ENCODE measurements at regions not wholly inside any gene's neighbourhood (a gene's known extent, or its start where the extent isn't known, plus 50 kb on each side); places are given as distances from the start of the nearest gene placed in this dataset.
"Not testable (repeated sequence)": the region's sequence is repeated elsewhere in the genome, so short reads cannot be mapped to it uniquely, and the experiment has no call there.

DNA sequence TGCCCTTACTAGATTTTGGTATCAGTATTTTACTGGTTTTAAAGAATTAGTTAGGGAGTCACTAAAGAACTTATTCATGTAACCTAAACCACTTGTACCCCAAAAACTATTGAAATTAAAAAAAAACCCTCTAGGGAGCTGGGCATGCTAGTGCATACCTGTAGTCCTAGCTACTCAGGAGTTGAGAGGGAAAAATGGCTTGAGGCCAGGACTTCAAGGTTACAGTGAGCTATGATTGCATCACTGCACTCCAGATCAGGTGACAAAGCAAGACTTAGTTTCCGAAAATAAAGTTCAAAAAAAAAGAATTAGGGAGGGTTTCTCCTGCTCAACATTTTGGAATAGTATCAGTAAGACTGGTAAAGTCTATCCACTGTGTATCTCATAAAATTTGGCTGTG is 364.4 kb upstream of the LUZP2 start:
- intact Hi-C loops (cut with micrococcal nuclease), result no loop called here

DNA sequence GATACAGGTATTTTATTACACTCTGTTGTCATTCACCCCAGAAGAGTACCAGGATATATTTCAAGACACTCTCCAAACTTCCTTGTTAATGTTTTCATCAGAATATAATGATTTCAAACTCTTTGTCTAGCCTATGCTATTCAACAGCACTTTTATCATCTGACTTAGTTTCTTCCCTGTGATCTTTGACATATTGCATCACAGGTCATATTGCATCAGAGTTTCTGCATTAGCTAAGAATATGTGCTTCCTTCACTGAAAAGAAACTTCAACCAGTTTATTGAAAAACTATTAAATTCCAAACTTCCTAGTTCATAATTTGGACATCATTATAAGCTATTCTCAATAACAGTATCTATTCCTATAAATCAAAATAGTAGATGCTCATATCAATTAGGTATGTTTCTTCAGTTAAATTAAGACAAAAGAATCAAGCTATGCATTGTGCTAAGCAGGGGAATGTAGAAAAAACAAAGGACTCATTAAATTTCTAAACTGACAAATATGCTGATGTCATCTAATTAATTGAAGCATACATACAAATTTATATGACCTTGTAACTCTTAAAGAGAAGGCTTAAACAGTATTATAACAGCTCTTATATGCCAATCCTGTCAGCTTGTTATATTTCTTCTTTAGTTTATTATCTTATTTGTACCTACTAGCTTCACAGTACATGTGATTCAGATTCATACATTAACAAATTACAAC is 361.8 kb upstream of the LUZP2 start:
- intact Hi-C loops (cut with micrococcal nuclease), result no loop called here

DNA sequence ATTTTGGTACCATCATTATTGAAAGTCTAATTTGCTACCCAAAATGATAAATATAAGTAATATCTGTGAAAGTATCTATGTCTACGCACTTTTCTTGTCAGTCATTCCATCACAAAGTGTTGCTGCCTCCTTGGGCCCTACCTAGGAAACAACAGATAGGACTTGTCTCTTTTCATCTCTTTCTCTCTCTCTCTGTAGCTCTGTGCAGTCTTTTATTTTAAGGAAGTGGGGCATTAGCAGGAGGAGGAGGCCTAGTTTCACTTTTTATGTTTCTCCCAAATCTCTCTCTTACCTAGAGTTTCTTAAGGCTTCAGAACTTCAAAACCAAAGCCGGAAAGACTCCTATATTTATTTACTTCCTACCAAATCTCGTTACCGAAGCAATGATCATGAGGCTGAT is 354.8 kb upstream of the LUZP2 start:
- intact Hi-C loops (cut with micrococcal nuclease), result no loop called here

DNA sequence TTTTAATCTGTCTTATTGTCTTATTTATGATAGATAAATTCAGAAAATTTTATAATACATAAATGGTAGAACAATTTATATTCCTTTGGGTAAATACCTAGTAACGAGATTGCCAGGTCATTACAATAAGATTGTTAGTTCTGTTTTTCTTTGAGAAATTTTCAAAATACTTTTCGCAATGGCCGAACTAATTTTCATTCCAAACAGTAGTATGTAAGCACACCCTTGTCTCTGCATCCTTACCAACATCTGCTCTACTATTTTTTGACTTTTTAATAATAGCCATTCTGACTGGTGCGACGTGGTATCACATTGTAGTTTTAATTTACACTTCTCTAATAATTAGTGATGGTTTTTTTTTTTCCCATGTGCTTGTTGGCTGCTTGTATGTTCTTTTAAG is 351.4 kb upstream of the LUZP2 start:
- intact Hi-C loops (cut with micrococcal nuclease), result no loop called here

DNA sequence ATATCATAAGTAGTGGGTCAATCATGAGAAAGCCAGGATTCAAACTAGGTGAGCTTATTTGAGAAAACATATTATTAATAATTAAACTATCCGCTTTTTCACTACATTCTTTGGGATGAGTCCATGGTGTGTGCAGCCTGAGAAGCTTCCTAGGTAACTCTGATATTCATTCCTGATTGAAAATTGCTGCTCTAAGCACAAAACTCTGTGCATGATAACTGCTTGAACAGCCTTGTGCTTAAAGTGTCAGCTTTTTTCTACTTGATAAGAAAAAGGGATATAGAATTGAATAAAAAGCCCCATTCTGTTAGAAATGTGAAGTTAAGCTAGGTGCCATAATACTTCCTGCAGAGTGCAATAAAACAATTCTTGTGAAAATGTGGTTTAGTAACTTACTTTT is 343.5 kb upstream of the LUZP2 start:
- intact Hi-C loops (cut with micrococcal nuclease), result no loop called here

DNA sequence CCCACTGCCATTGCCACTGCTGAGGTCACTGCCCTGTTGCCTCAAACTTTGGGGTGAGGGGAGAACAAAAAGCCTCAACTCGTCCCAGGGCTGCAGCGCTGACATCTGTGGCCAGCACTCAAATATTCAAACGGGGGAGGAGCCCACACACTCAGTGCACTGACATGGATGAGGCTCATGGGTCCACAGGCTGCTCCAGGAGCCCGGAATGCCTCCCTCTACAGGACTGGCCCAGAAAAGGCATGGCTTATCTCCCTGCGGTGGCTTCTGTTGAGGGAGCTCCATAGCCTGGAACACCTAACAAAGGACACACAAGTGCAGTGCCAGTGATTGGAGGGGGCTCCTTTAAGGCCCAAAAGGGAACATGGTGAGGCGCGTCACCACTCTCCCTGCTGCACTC is 341.1 kb upstream of the LUZP2 start:
- intact Hi-C loops (cut with micrococcal nuclease), result no loop called here

DNA sequence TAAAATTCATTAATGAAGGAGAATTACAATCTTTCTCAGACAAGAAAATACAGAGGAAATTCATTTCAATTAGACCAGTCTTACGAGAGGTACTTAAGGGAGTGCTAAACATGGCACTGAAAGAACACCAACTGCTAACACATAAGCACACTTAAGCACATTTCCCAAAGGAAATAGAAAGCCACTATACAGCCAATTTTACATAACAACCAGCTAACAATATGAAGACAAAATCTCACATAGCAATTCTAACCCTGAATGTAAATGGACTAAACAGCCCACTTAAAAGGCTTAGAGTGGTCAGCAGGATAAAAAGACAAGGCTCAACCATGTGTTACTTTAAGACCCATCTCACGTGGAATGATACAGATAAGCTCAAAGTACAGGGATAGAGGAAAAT is 339.5 kb upstream of the LUZP2 start:
- intact Hi-C loops (cut with micrococcal nuclease), result no loop called here

DNA sequence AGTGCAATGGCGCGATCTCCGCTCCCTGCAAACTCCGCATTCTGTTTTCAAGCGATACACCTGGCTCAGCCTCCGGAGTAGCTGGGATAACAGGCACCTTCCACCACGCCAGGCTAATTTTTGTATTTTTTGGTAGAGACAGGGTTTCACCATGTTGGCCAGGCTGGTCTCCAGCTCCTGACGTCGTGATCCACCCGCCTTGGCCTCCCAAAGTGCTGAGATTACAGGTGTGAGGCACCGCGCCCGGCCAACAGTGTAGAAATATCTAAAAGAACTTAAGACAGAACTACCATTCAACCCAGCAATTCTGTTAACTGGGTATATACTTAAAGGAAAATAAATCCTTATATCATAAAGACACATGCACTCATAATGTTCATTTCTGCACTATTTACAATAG is 335.3 kb upstream of the LUZP2 start:
- intact Hi-C loops (cut with micrococcal nuclease), result no loop called here

DNA sequence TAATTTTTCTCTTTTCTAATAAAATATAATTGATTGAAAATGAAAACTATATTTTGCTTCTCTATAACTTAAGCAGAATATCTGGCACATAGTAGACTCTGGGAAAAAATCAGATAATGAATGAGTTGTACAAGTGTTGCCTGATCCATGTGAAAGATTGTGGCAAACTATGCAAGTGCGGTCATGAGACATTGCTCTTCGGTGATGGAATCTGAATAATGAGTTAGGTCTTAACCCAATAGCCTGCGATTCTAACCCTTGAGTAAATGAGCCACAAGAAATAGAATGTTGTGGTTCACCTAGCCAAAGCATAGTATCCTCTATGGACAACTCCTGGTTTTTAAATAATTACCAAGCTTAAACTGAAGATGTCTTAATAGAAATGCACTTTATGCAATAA is 333.7 kb upstream of the LUZP2 start:
- intact Hi-C loops (cut with micrococcal nuclease), result no loop called here

DNA sequence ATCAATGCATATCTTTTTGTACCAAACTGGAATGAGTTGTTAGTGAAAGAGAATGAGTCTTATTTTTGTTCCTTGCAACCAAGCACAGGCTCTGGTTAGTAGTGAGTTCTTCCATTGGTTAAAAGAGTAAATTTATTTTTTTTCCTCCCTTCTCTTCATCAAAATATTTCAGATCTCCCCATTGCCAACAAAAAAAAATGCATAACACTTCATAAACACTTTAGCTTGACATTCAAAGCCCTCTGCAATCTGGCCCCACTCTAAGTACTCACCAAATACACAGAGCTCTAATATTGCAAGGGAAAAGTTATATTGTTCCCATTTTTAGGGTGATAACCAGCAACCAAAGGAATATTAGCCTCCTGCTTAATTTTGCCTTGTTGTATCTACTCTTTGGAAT is 333.0 kb upstream of the LUZP2 start:
- intact Hi-C loops (cut with micrococcal nuclease), result no loop called here

DNA sequence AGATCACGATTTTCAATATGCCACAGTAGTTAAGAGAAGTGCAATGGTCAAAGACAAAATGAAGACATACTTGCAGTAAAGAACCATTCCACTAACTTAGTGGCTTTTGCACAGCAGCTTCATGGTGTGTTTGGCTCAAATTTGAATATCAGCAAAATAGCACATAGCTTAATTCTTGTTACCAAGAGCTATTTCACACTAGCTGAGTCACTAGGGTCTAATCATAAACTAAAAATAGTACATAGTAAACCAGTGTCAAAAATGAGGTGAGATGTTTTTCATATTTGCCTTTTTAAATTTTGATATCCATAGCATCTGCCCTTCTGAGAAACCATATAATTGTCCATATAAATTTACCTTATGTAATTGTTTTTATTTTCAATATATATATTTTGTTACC is 325.0 kb upstream of the LUZP2 start:
- intact Hi-C loops (cut with micrococcal nuclease), result no loop called here

DNA sequence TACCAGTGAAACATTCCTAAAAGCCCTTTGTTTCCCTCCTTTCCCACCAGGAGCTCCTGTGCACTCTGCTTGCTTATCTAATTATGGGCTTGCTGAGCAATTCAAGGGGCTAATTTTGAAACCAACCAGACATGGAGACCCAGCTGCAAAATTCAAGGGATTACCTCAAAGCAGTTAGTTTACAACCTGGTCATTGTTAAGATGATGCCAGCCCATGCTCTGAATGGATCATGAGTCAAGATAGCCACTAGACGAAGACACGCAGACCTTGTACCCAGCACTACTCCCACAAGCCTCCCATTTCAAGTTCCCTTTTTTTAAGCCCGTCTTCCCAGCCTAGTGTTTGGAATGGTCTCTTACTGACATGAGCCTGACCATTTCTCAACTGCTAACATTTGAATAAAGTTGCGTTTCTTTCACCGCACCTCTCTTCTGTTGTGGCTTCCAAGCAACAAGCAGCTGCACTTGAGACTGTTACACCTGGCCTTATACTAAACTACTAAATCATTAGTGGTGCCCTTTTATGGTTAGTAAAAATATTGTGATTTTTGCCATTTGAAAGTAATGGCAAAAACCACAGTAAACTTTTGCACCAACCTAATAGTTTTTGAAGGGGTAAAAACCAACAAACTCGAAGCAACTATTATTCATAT is 315.3 kb upstream of the LUZP2 start:
- intact Hi-C loops (cut with micrococcal nuclease), result no loop called here

DNA sequence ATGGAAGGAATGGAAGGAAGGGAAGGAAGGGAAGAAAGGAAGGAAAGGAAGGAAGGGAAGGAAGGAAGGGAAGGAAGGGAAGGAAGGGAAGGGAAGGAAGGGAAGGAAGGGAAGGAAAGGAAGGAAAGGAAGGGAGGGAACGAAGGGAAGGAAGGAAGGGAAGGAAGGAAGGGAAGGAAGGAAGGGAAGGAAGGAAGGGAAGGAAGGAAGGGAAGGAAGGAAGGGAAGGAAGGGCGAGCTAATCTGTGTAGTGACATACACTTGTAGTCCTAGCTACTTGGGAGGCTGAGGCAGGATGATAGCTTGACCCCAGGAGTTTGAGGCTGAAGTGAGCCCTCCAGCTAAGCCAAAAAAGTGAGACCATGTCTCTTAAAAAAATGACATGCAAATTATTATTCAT is 311.3 kb upstream of the LUZP2 start:
- intact Hi-C loops (cut with micrococcal nuclease), result not testable (repeated sequence)

DNA sequence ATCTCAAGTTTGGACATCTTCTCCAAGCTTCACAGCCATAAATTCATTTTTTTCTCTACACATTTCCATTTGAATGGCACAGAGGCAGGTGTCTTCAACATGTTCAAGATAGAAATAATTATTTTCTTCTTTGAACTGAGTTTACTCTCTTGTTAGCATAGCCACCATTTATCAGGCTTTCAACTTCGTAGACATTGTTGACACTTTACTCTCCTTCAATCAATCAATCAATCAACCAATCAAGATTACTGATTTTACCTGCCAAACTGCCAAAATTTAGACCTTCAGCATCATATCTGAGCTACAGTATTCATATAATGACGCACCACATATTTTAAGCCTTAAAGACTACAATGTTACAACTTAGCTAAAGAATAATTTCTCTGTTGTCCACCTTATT is 300.1 kb upstream of the LUZP2 start:
- intact Hi-C loops (cut with micrococcal nuclease), result no loop called here

DNA sequence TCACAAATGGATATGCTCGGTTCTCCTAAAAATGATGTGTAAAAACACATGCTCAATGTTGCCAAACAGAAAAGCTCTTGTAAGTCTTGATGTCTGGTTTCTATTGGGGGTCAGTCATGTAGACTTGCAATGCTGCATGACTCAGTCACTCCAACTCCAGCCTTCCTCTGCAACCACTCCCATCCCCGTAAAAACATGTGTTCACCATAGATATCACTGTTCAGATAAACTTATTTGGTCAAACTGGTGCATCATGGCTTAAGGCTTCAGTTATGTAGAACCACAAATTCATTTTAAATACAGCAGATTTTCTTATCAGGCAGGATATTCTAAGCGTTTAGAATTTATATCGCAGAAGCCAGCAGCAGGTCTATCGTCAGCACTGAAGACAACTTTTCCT is 298.4 kb upstream of the LUZP2 start:
- intact Hi-C loops (cut with micrococcal nuclease), result no loop called here

DNA sequence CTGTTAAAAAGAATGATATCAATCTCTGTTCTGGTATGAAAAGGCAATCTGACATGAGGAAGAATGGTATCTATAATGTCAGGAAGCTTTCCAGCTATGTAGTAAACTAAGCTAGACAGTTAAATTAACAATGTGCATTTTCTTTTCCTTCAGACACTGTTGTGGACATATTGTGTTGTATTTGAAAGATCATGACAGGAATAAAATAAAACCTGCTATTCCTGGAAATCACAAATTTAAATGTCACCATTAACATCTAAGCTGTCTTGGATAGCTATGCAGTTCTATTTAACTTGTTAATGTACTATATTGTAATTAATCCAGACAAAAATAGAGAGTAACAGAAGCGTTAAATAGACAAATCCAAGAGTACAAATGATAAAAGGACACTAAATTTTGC is 297.4 kb upstream of the LUZP2 start:
- intact Hi-C loops (cut with micrococcal nuclease), result no loop called here

DNA sequence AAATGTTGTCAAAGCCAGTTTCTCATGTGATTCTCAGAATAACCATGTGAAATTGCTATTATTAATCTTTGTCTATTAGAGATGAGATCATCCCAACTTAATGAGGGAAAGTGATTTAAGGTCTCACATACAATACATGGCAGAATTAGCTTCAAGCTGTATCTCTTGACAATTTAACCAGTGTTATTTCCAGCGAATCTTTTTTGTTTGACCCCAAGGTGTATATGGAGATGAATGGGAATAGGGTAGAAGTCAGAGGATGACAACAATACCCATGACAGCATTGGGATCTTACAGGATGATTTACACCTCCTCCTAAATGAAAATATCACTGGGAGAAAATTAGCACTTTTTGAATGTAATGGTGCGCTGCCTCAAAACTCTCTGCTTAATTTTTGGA is 290.8 kb upstream of the LUZP2 start:
- intact Hi-C loops (cut with micrococcal nuclease), result no loop called here

DNA sequence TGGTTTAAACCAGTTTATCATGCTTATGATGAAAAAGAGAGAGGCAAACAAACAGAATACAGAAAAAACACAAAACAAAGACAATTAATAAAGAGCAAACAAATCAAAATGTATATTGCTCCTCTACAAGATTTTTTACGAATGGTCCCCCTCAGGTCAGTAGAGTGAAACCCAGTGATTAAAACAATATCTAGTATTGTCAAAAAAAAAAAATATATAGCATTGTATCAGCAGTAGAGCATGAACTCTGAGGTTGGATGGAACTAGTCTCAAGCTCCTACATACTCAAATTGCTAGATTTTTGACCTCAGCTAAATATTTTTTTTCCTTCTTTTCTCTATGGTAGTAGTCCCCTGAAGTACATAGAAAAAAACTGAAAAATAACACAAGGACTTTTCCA is 290.3 kb upstream of the LUZP2 start:
- intact Hi-C loops (cut with micrococcal nuclease), result no loop called here

DNA sequence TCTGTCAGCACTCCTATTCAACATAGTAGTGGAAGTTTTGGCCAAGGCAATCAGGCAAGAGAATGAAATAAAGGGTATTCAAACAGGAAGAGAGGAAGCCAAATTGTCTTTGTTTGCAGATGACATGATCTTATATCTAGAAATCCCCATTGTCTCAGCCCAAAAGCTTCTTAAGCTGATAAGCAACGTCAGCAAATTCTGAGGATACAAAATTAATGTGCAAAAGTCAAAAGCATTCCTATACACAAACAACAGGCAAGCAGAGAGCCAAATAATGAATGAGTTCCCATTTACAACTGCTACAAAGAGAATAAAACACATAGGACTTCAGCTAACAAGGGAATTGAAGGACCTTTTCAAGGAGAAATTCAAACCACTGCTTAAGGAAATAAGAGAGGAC is 280.4 kb upstream of the LUZP2 start:
- intact Hi-C loops (cut with micrococcal nuclease), result no loop called here

DNA sequence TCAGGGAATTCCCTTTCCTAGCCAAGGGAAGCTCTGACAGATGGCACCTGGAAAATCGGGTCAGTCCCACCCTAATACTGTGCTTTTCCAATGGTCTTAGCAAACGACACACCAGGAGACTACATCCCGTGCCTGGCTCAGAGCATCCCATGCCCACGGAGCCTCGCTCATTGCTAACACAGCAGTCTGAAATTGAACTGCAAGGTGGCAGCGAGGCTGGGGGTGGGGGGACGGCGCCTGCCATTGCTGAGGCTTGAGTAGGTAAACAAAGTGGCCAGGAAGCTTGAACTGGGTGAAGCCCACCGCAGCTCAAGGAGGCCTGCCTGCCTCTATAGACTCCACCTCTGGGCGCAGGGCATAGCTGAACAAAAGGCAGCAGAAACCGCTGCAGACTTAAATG is 279.5 kb upstream of the LUZP2 start:
- intact Hi-C loops (cut with micrococcal nuclease), result not testable (repeated sequence)

DNA sequence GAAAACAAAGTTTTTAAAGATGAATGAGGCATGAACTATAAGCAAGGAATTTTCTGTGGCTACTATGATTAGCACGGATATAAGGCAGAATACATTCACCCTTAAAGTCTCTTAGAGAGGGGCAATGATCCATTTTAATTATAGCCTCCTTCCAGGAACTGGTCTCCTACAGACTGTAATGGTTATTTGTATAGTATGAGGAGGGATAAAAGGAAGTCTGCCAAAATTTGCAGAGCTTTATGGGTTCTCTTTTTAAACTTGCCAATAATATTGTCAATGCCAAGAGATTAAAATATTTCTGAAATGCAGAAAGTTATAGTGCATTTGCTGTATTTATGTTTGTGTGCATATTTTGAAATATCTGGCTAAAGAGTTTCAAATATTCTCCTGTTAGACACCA is 271.4 kb upstream of the LUZP2 start:
- intact Hi-C loops (cut with micrococcal nuclease), result no loop called here

DNA sequence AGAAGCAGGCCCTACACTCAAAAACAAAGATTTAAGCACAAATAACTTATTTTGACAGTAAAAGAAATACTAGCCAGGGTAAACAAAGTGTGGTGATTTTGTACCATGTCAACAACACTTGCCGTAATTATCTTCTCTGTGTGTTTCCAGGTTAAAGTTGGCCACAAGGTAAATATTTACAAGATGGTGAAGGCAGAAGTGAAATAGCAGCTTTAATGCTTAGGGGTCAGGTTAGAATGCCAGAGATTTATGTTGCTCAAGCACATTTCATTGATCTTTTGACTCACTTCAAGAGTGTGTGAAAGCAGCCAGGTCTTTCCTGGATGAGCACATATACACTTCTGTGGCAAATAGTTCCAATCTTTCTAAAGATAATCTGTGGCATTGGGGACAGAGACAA is 270.2 kb upstream of the LUZP2 start:
- intact Hi-C loops (cut with micrococcal nuclease), result no loop called here

DNA sequence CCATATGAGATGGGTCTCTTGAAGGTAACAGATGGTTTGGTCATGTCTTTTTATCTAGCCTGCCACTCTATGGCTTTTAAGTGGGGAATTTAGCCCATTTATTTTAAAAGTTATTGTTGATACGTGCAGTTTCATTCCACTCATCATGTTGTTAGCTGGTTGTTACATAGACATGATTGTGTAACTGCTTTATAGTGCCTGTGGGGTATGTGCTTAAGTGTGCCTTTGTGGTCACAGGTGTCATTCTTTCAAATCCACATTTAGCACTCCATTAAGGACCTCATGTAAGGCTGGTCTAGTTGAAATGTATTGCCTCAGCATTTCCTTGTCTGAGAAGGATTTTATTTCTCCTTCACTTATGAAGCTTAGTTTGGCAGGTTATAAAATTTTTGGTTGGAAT is 263.8 kb upstream of the LUZP2 start:
- intact Hi-C loops (cut with micrococcal nuclease), result no loop called here
